IMR-90 (cell line): ENCODE measurements at regions not wholly inside any gene's neighbourhood (a gene's known extent, or its start where the extent isn't known, plus 50 kb on each side); places are given as distances from the start of the nearest gene placed in this dataset.

Source experiments
- ATAC-seq: fragments of 200-7000 bp; cut with Tn5 transposase; 2 replicates; pipeline ENCODE4 v1.9.1; 2020; ENCODE audit warnings: low read depth, mild to moderate bottlenecking, moderate library complexity
- BruUV-seq: library from RNA; stranded (reverse); fragments of 400-500 nt; replicated peaks from 2 replicates; lab custom pipeline; 2021; lab: Mats Ljungman, UMichigan
- CTCF ChIA-PET: fragments of 300-600 bp; formaldehyde crosslinking; extraction: SDS; loops from one replicate; lab custom pipeline; 2021; ENCODE audit warnings: antibody characterized with exemption; lab: Yijun Ruan, JAX
- POLR2A ChIA-PET: fragments of 300-600 bp; sonication (Branson Sonifier 250); formaldehyde crosslinking; loops from one replicate; lab custom pipeline; 2022; ENCODE audit warnings: antibody characterized with exemption; ENCODE audit not compliant: unreplicated experiment; lab: Charles Lee
- DNase-seq: peaks from one replicate; pipeline ENCODE4 v3.0.0; 2013
- H2AFZ ChIP-seq: replicated peaks from 2 replicates; pipeline ENCODE3; 2013; ENCODE audit warnings: low read length, mild to moderate bottlenecking; ENCODE audit not compliant: poor library complexity
- H2AK5ac ChIP-seq: 2 replicates; pipeline ENCODE4 v1.6.1; 2013; ENCODE audit warnings: low read depth, low read length, inconsistent platforms
- H2AK9ac ChIP-seq: replicated peaks from 2 replicates; pipeline ENCODE3; 2013; ENCODE audit warnings: mild to moderate bottlenecking, low read depth, low read length, moderate library complexity; ENCODE audit not compliant: poor library complexity
- H2BK120ac ChIP-seq: 2 replicates; pipeline ENCODE4 v1.6.1; 2013; ENCODE audit warnings: low read depth, low read length, inconsistent platforms
- H2BK15ac ChIP-seq: 3 replicates; pipeline ENCODE4 v1.6.1; 2013; ENCODE audit warnings: low read depth, low read length, inconsistent platforms
- H2BK20ac ChIP-seq: 2 replicates; pipeline ENCODE4 v1.6.1; 2013; ENCODE audit warnings: low read depth, mild to moderate bottlenecking, inconsistent platforms, low read length, moderate library complexity
- H2BK5ac ChIP-seq: 2 replicates; pipeline ENCODE4 v1.6.1; 2013; ENCODE audit warnings: mild to moderate bottlenecking, low read depth, low read length, inconsistent platforms; ENCODE audit not compliant: poor library complexity, severe bottlenecking
- H3K14ac ChIP-seq: replicated peaks from 2 replicates; pipeline ENCODE4 v1.6.1; 2013; ENCODE audit warnings: low read depth, low read length, inconsistent platforms
- H3K18ac ChIP-seq: 2 replicates; pipeline ENCODE4 v1.6.1; 2013; ENCODE audit warnings: low read depth, low read length, control low read depth
- H3K23ac ChIP-seq: 2 replicates; pipeline ENCODE4 v1.6.1; 2013; ENCODE audit warnings: low read depth, low read length, inconsistent platforms
- H3K27ac ChIP-seq: 2 replicates; pipeline ENCODE4 v1.5.1; 2013; ENCODE audit warnings: mild to moderate bottlenecking, control low read depth, low read length; ENCODE audit not compliant: insufficient read depth
- H3K27me3 ChIP-seq: 2 replicates; pipeline ENCODE4 v1.6.1; 2013; ENCODE audit warnings: low read length; ENCODE audit not compliant: control insufficient read depth, insufficient read depth
- H3K36me3 ChIP-seq: 2 replicates; pipeline ENCODE4 v1.6.1; 2013; ENCODE audit warnings: low read length, mixed read lengths; ENCODE audit not compliant: control insufficient read depth, insufficient read depth
- H3K4ac ChIP-seq: 2 replicates; pipeline ENCODE4 v1.6.1; 2013; ENCODE audit warnings: low read depth, low read length, inconsistent platforms
- H3K4me1 ChIP-seq: 2 replicates; pipeline ENCODE4 v1.6.1; 2013; ENCODE audit warnings: low read length, mixed read lengths; ENCODE audit not compliant: control insufficient read depth, insufficient read depth
- H3K4me2 ChIP-seq: 2 replicates; pipeline ENCODE4 v1.6.1; 2013; ENCODE audit warnings: low read depth, mild to moderate bottlenecking, control low read depth, low read length, moderate library complexity
- H3K4me3 ChIP-seq: 2 replicates; pipeline ENCODE4 v1.5.1; 2013; ENCODE audit warnings: low read depth, mild to moderate bottlenecking, control low read depth, low read length, moderate library complexity; ENCODE audit not compliant: insufficient read depth
- H3K56ac ChIP-seq: 2 replicates; pipeline ENCODE4 v1.6.1; 2013; ENCODE audit warnings: low read length, inconsistent platforms; ENCODE audit not compliant: insufficient read depth; ENCODE audit errors: extremely low read depth
- H3K79me1 ChIP-seq, 2 experiments: 2 replicates each; pipeline ENCODE4 v1.6.1; 2013; ENCODE audit warnings: low read length in 2 of 2, inconsistent platforms in 1 of 2, low read depth in 1 of 2
- H3K9ac ChIP-seq: 2 replicates; pipeline ENCODE4 v1.6.1; 2013; ENCODE audit warnings: low read depth, low read length, control low read depth
- H3K9me1 ChIP-seq: 2 replicates; pipeline ENCODE4 v1.6.1; 2013; ENCODE audit warnings: low read length, inconsistent platforms; ENCODE audit not compliant: insufficient read depth
- H3K9me3 ChIP-seq: 2 replicates; pipeline ENCODE4 v1.6.1; 2013; ENCODE audit warnings: low read length; ENCODE audit not compliant: control insufficient read depth, insufficient read depth
- H4K20me1 ChIP-seq: 2 replicates; pipeline ENCODE4 v1.6.1; 2013; ENCODE audit warnings: low read length, inconsistent platforms; ENCODE audit not compliant: insufficient read depth
- H4K5ac ChIP-seq: 2 replicates; pipeline ENCODE4 v1.6.1; 2013; ENCODE audit warnings: mild to moderate bottlenecking, low read depth, low read length, control low read depth
- H4K8ac ChIP-seq, 2 experiments: 2 replicates each; pipeline ENCODE4 v1.6.1; 2013; ENCODE audit warnings: low read depth in 2 of 2, low read length in 2 of 2, control low read depth in 1 of 2, inconsistent platforms in 1 of 2
- H4K91ac ChIP-seq: 2 replicates; pipeline ENCODE4 v1.6.1; 2013; ENCODE audit warnings: low read depth, low read length, inconsistent platforms; ENCODE audit not compliant: insufficient read depth
- BHLHE40 ChIP-seq: fragments of 150-350 bp; IDR thresholded peaks from 2 replicates; pipeline ENCODE4 v1.6.1; 2016; ENCODE audit warnings: mild to moderate bottlenecking, low read depth, low read length
- CEBPB ChIP-seq: IDR thresholded peaks from 2 replicates; pipeline ENCODE4 v1.6.1; 2012; ENCODE audit warnings: low read depth, low read length, improper control_type of control experiment
- CHD1 ChIP-seq: IDR thresholded peaks from 2 replicates; pipeline ENCODE4 v1.6.1; 2012; ENCODE audit warnings: low read depth, low read length, improper control_type of control experiment
- CTCF ChIP-seq: conservative IDR thresholded peaks from 2 replicates; pipeline ENCODE4 v1.5.1; 2012; ENCODE audit warnings: mild to moderate bottlenecking, low read depth, low read length, improper control_type of control experiment
- ELK1 ChIP-seq: fragments of 150-350 bp; IDR thresholded peaks from 2 replicates; pipeline ENCODE4 v1.6.1; 2016; ENCODE audit warnings: low read depth, mild to moderate bottlenecking, low read length, moderate library complexity, borderline replicate concordance
- FOS ChIP-seq: fragments of 150-350 bp; IDR thresholded peaks from 2 replicates; pipeline ENCODE4 v1.6.1; 2016; ENCODE audit warnings: low read depth, low read length
- MAFK ChIP-seq: IDR thresholded peaks from 2 replicates; pipeline ENCODE4 v1.6.1; 2012; ENCODE audit warnings: low read depth, low read length, improper control_type of control experiment
- MAZ ChIP-seq: IDR thresholded peaks from 2 replicates; pipeline ENCODE4 v1.6.1; 2012; ENCODE audit warnings: low read depth, mild to moderate bottlenecking, low read length, improper control_type of control experiment, moderate library complexity, borderline replicate concordance
- MXI1 ChIP-seq: IDR thresholded peaks from 2 replicates; pipeline ENCODE4 v1.6.1; 2012; ENCODE audit warnings: low read depth, mild to moderate bottlenecking, low read length, moderate library complexity, borderline replicate concordance
- NFE2L2 ChIP-seq: fragments of 150-350 bp; IDR thresholded peaks from 2 replicates; pipeline ENCODE4 v1.6.1; 2016; ENCODE audit warnings: low read depth, mild to moderate bottlenecking, low read length
- POLR2A ChIP-seq: IDR thresholded peaks from 2 replicates; pipeline ENCODE4 v1.6.1; 2012; ENCODE audit warnings: mild to moderate bottlenecking, low read depth, low read length
- RAD21 ChIP-seq: IDR thresholded peaks from 2 replicates; pipeline ENCODE4 v1.6.1; 2012; ENCODE audit warnings: low read length, improper control_type of control experiment
- RCOR1 ChIP-seq: IDR thresholded peaks from 2 replicates; pipeline ENCODE4 v1.6.1; 2012; ENCODE audit warnings: mild to moderate bottlenecking, low read length, improper control_type of control experiment; ENCODE audit not compliant: insufficient replicate concordance
- RFX5 ChIP-seq: IDR thresholded peaks from 2 replicates; pipeline ENCODE4 v1.8.0; 2012; ENCODE audit warnings: low read depth, mild to moderate bottlenecking, low read length, moderate library complexity
- SMC3 ChIP-seq: fragments of 150-350 bp; IDR thresholded peaks from 2 replicates; pipeline ENCODE4 v1.6.1; 2016; ENCODE audit warnings: low read depth, mild to moderate bottlenecking, antibody characterized with exemption, low read length, moderate library complexity
- USF2 ChIP-seq: fragments of 150-350 bp; IDR thresholded peaks from 2 replicates; pipeline ENCODE4 v1.6.1; 2017; ENCODE audit warnings: mild to moderate bottlenecking, antibody characterized with exemption, low read length, low read depth
- WGBS, 2 experiments: methylation state at CpG; one replicate each; pipeline versions ENCODE4 v1.1.5 to v1.1.7; 2013; ENCODE audit warnings: missing lambda C conversion rate in 2 of 2; ENCODE audit not compliant: insufficient read length in 1 of 2; ENCODE audit errors: extremely low coverage in 2 of 2; 5-methylcytosine and 5-hydroxymethylcytosine counted together
- dilution Hi-C: fragments of 300-500 bp; cut with HindIII; formaldehyde crosslinking; loops from one replicate; pipeline ENCODE4 v1.14.3; 2018; ENCODE audit warnings: low sequenced_read_pairs; ENCODE audit not compliant: unreplicated experiment
- in situ Hi-C: fragments of 300-500 bp; cut with MboI; formaldehyde crosslinking; loops from 3 replicates; pipeline ENCODE4 v1.14.3; 2019; ENCODE audit warnings: low sequenced_read_pairs, inconsistent platforms, mixed read lengths
- intact Hi-C: fragments of 100-400 bp; cut with micrococcal nuclease; formaldehyde crosslinking; loops from 2 replicates; pipeline ENCODE4 v1.10.0; 2022

GRCh38 chr10:113221756-113222168 lies 271.7 kb downstream of the TCF7L2 start:
- in situ Hi-C loops (no loop called here), intact Hi-C loops (no loop called here), dilution Hi-C loops (no loop called here)
- Histone ChIP-seq H4K91ac (no peak overlapping the region), H3K56ac (no peak overlapping the region), H3K14ac (no peak overlapping the region), H2BK5ac (no peak overlapping the region), H2AK5ac (no peak overlapping the region), H3K9me3 (no peaks in the 10 kb centered on the region), H4K8ac (no peak overlapping the region), H3K27ac (no peak overlapping the region), H2AK9ac (no peak overlapping the region), H3K9me1 (no peaks in the 10 kb centered on the region), H2AFZ (no peak overlapping the region), H2BK15ac (no peak overlapping the region), H4K20me1 (no peaks in the 10 kb centered on the region), H3K18ac (no peak overlapping the region), H4K5ac (no peak overlapping the region), H3K23ac (no peak overlapping the region), H3K27me3 (peaks cover 5% of the 10 kb centered on the region), H3K9ac (no peak overlapping the region), H2BK120ac (no peak overlapping the region), H3K36me3 (no peaks in the 10 kb centered on the region), H3K79me1 (no peaks in the 10 kb centered on the region), H3K4me2 (no peak overlapping the region), H3K4me1 (no peaks in the 10 kb centered on the region), H3K4me3 (no peak overlapping the region), H2BK20ac (no peak overlapping the region), H3K4ac (no peak overlapping the region)
- WGBS, 2 experiments: no CpG with 5 or more reads among the region's 6 CpGs
- TF ChIP-seq USF2 (no peak), MXI1 (no peak), MAZ (no peak), RCOR1 (no peak), SMC3 (no peak), ELK1 (no peak), RFX5 (no peak), CTCF (no peak), BHLHE40 (no peak), POLR2A (no peak), NFE2L2 (no peak), RAD21 (no peak), MAFK (no peak), CEBPB (no peak), FOS (no peak), CHD1 (no peak)
- DNase-seq (no peak), ATAC-seq (no peak)
- POLR2A ChIA-PET: no interaction called here
- CTCF ChIA-PET: no interaction called here
- no TSS peak for BruUV-seq
